ENCODE measurements at regions not wholly inside any gene's neighbourhood (a gene's known extent, or its start where the extent isn't known, plus 50 kb on each side); places are given as distances from the start of the nearest gene placed in this dataset.

GRCh38 chr1:199272139-199272544, 633.3 kb downstream of the PTPRC start:
- Histone ChIP-seq H3K9me3 (ENCODE audit: severe bottlenecking) (no peaks in the 10 kb centered on the region), H3K4me1 (ENCODE audit: insufficient read depth, poor library complexity, severe bottlenecking) (peaks cover 30% of the 10 kb centered on the region), H3K4me3 (ENCODE audit: severe bottlenecking) (no peak overlapping the region), H3K27ac (ENCODE audit: poor library complexity, severe bottlenecking) (peak overlapping the region; percentile 94), H3K27me3 (ENCODE audit: insufficient read depth, poor library complexity, severe bottlenecking) (no peaks in the 10 kb centered on the region), H3K36me3 (ENCODE audit: low read depth) (no peaks in the 10 kb centered on the region)
- ATAC-seq (ENCODE audit: low read depth): peak; percentile 41
- no peak for TF ChIP-seq CTCF (IDR thresholded peaks at IDR 0.05; ENCODE audit: poor library complexity, severe bottlenecking)
- DNase-seq (ENCODE audit: low spot score): no peak

- Histone ChIP-seq H3K9me3 (ENCODE audit: severe bottlenecking) (no peaks in the 10 kb centered on the region), H3K27ac (ENCODE audit: poor library complexity, severe bottlenecking) (peak overlapping the region; percentile 94), H3K27me3 (ENCODE audit: insufficient read depth, poor library complexity, severe bottlenecking) (no peaks in the 10 kb centered on the region), H3K4me1 (ENCODE audit: insufficient read depth, poor library complexity, severe bottlenecking) (peaks cover 30% of the 10 kb centered on the region), H3K4me3 (ENCODE audit: severe bottlenecking) (no peak overlapping the region), H3K36me3 (ENCODE audit: low read depth) (no peaks in the 10 kb centered on the region)
- TF ChIP-seq CTCF (IDR thresholded peaks at IDR 0.05; ENCODE audit: poor library complexity, severe bottlenecking): no peak
- ATAC-seq (ENCODE audit: low read depth) (peak; percentile 91), DNase-seq (ENCODE audit: low spot score) (peak; percentile 89)
Observed at GRCh38 chr1:199272628-199273086, 633.8 kb downstream of the PTPRC start.

- ATAC-seq (ENCODE audit: low read depth): peak; percentile 12; the same call in 1 of the 3 replicates
Observed at GRCh38 chr1:199273837-199274379, 635.1 kb downstream of the PTPRC start.

GRCh38 chr1:199279067-199279466, 640.2 kb downstream of the PTPRC start:
- peak overlapping the region; percentile 1 for H3K27ac ChIP-seq (ENCODE audit: poor library complexity, severe bottlenecking)

More at GRCh38 chr1:199273837-199274379, 635.1 kb downstream of the PTPRC start:
- TF ChIP-seq CTCF (IDR thresholded peaks at IDR 0.05; ENCODE audit: poor library complexity, severe bottlenecking): no peak
- Histone ChIP-seq H3K4me3 (ENCODE audit: severe bottlenecking) (no peak overlapping the region), H3K36me3 (ENCODE audit: low read depth) (no peaks in the 10 kb centered on the region), H3K27ac (ENCODE audit: poor library complexity, severe bottlenecking) (peak overlapping the region; percentile 94), H3K27me3 (ENCODE audit: insufficient read depth, poor library complexity, severe bottlenecking) (no peaks in the 10 kb centered on the region), H3K4me1 (ENCODE audit: insufficient read depth, poor library complexity, severe bottlenecking) (peaks cover 31% of the 10 kb centered on the region), H3K9me3 (ENCODE audit: severe bottlenecking) (no peaks in the 10 kb centered on the region)
- no peak for DNase-seq (ENCODE audit: low spot score)

More at GRCh38 chr1:199279067-199279466, 640.2 kb downstream of the PTPRC start:
- ATAC-seq (ENCODE audit: low read depth) (peak; percentile 67), DNase-seq (ENCODE audit: low spot score) (no peak)
- no peaks in the 10 kb centered on the region; the same call in 1 of the 2 replicates for H3K36me3 ChIP-seq (ENCODE audit: low read depth)
- no peaks in the 10 kb centered on the region for H3K27me3 ChIP-seq (ENCODE audit: insufficient read depth, poor library complexity, severe bottlenecking)
- no peak for TF ChIP-seq CTCF (IDR thresholded peaks at IDR 0.05; ENCODE audit: poor library complexity, severe bottlenecking)
- no peaks in the 10 kb centered on the region for H3K9me3 ChIP-seq (ENCODE audit: severe bottlenecking)
- peaks cover 9% of the 10 kb centered on the region for H3K4me1 ChIP-seq (ENCODE audit: insufficient read depth, poor library complexity, severe bottlenecking)
- H3K4me3 ChIP-seq (ENCODE audit: severe bottlenecking): no peak overlapping the region
